ENCODE measurements at regions not wholly inside any gene's neighbourhood (a gene's known extent, or its start where the extent isn't known, plus 50 kb on each side); places are given as distances from the start of the nearest gene placed in this dataset.
A peak's percentile ranks its signal among the peaks of the same experiment; 100 is the strongest.

DNA sequence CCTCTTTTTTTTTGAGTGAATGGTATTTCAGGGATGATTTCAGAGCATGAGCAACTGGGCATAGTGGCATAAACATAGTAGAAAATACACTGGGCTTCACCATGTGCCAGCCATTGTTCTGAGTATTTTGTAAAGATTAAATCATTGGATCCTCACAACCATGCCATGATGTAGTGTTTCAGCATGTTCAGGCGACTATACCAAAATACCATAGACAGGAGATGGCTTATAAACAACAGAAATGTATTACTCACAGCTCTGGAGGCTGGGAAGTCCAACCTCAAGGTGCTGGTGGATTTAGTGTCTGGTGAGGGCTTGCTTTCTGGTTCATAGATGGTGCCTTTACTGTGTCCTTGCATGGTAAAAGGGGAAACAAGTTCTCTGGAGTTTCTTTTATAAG lies 101.5 kb upstream of the KL start:
- no peak for DNase-seq

GRCh38 chr13:32917504-32917903 lies 98.7 kb upstream of the KL start:
- DNase-seq = no peak

- no peak for DNase-seq
These were observed 92.5 kb upstream of the KL start for GRCh38 chr13:32923725-32924124.

- no peak for DNase-seq
These were observed 91.3 kb upstream of the KL start for GRCh38 chr13:32924886-32925285.

GRCh38 chr13:32925506-32925905 lies 90.7 kb upstream of the KL start:
- DNase-seq = no peak

DNA sequence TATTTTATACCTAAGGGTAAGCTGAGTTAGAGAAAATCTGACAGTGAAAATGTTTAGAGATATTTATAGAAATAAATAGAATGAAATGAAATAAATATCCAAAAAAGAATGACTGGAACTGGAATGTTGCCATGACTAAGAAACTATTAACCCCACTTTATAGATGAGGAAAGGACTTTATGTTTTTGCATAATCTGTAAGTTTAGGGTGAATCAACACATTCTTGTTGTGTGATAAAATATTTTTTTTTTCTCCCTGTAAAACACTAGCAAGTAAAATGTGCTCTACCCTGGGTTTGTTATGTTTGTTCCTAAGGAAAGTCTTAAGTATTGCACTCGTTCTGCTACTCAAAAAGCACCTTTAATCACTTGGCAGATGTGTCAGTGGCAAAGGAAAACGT lies 83.8 kb upstream of the KL start:
- DNase-seq = no peak

DNA sequence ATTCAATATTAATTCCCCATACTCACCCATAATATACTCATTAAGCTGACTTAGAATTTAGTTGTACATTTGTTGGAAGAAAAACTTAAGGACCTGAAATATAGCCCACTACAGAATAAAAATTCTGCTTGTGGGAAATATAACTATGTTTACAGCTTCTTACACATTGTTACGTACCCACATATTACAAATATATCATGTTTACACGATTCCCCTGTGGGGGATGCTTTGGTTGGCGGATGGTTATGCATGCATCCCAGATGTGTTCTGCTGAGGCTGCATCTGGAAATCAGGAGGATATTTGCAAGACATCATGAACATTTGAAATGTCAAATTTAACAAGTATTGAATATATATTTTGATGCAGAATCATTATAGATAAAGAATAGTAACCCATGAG lies 79.5 kb upstream of the KL start:
- no peak for DNase-seq

DNA sequence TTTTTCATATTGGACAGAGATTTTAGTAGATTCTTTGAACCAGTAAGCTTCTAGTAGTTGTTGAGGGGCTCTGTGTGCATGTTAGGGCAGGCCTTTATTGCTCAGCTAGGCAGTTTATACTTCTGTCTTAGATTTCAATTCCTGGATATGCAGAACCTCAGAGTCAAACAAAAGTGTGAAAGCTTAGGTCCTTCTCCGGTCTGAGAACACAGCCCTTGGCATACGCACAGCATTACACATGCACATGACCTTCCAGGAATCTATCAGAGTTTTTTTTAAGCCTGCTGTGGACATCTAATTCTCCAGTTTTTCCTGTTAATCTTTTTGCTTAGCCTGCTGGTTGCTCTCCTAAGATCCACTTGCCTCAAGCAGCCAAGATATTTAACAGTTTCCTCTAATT lies 77.9 kb upstream of the KL start:
- no peak for DNase-seq

DNA sequence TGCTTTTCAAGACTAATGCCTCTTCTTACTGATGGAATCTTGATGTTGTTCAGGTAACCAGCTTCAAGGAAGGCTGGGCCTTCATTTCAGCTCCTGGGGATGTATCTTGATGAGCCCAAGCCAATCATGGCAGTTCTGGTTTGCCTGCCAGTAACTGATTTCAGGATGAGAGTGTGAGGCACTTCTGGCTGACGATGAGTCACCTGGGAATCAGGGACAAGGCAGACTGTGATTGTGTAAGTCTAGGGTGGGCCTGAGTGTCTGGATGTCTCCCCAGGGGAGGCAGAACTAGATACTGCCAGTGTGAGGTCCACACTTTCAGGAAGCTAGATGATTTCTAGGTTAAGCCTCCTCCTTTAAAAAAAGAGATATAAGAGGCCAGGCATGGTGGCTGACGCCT lies 77.3 kb upstream of the KL start:
- no peak for DNase-seq

GRCh38 chr13:32940601-32941000 lies 75.6 kb upstream of the KL start:
- DNase-seq = no peak

GRCh38 chr13:32941368-32941767 lies 74.9 kb upstream of the KL start:
- no peak for DNase-seq

DNA sequence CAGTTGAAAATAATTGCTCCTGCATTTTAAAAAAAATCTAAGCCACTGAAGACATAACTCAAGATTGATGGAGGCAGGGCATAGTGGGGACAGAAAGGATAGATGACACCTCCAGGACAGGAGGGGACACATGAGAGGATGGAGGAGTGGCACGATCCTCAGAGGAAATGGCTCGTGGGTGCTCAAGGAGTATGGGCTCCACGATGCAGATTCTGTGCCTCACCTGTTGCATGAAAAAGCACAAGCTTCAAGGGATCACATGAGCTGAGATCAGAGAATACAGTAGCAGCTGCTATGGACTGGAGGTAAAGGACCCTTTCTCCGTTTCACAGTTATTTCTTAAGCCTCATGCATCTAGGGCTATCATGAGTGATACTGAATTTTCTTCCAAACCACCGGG lies 69.7 kb upstream of the KL start:
- no peak for DNase-seq

DNA sequence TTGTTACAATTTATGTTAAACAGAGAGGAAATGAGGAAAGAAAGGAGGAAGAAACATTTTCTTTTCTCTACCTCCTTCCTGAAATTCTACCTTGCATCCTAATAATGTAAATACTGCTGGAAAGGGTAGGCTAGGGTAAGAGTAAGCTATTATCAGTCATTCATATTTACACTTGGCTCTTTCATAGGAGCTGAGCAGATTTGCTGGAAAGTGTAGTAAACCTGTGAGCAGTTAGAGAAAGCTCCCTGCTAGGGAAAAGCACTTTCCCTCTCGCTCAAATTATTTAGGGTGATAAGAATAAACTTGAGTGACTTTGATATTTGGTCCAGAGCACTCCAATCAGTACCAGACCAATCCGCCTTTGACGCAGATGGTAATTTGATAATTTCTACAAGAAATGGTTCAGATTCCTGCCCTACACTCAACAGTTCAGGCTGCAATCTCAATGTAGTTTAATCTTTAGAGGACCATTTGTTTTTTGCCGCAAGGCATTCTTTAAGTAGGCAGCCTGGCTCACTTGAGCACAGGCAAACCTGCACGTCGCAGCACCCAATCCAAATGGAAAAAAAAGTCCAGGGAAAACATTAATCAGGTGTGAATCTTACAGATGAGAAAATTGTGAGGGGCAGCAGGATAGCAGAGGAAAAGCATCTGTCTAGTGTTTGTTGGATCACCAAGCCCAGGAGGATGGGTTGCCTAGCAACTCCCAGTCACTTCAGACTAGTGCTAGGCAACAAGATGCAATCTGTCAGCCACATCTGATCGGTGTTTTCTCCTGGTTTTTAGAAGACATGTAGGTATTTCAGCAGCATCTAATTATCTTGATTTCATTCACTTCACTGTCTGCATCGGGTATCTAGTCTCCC lies 68.6 kb upstream of the KL start:
- DNase-seq = peak; percentile 25 to 69

DNA sequence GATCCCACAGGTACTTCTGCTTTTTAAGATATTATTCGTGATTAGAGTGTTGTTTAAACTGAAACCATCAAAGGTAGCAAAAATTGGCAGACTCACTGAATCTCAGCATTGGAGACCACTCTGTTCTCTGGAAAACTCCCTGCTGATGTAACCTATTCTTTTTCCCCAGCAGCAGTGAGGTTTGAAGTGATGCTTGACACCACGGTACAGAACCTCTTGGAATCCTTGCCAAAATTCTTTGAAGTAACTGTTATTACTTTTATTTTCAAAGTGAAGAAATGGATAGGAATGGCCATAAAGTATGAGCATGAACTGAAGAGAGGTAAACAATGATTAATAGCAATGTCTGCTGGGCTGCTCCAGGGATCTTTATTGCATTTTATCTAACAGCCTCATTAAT lies 66.4 kb upstream of the KL start:
- DNase-seq = no peak

GRCh38 chr13:32951580-32951979 lies 64.6 kb upstream of the KL start:
- peak; percentile 30 to 76 for DNase-seq

- DNase-seq = no peak
These were observed 60.2 kb upstream of the KL start for GRCh38 chr13:32955881-32956594.

- no peak for DNase-seq
These were observed 59.7 kb upstream of the KL start for GRCh38 chr13:32956595-32956933.

DNA sequence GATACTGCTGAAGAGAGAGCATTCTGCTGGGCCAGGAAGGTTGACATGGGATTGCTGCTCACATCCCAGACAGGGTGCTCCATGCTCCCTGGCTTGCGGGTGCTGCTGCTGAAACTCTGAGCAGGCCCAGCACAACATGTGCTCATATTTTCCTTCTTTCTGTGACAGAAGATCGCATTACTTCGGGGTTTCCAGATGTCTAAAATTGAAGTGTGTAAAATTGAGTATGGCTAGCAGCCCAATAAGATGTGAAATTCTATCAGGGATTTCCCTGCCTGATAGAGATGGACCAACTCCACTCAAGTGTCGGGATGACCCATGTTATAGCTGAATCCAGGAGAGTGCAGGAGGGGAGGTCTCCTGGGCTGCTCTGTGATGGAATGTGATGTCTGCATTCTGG lies 55.6 kb upstream of the KL start:
- no peak for DNase-seq

- DNase-seq = no peak
These were observed 54.5 kb upstream of the KL start for GRCh38 chr13:32961724-32962123.

DNA sequence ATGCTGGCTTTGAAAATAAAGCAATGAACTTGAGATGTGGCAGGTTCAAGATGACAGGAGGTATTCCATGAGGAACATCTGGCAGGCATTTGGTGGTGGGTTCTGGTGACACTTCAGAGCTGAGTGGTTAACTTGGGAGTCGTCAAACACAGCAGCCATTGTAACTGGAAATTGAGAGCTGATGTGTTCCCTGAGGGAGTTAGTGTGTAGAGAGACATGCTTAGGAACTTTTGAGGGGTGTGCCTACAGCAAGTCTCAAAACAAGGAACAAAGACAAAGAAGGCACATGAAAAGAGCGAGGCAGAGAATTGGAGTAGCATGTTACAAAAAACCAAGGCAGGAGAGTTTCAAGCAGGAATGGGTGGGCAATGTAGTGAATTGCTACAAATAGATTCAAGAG lies 53.9 kb upstream of the KL start:
- no peak for DNase-seq

DNA sequence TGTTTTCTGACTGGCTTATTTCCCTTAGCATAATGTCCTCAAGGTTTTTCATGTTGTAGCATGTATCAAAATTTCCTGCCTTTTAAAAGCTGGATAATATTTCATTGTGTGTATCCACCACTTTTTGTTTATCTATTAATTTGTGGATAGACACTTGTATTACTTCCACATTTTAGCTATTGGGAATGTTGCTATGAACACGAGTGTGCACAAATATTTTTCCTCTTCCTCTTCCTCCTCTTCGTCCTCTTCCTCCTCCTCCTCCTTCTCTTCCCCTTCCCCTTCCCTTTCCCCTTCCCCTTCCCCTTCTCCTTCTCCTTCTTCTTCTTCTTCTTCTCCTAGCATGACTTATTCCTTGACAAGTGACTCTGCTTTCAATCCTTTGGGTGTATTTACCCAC lies 51.2 kb upstream of the KL start:
- no peak for DNase-seq
